Activated CD8-positive, alpha-beta memory T cell treated with anti-CD3 and anti-CD28 coated beads for 24 hours (primary cell): ENCODE measurements at regions not wholly inside any gene's neighbourhood (a gene's known extent, or its start where the extent isn't known, plus 50 kb on each side); places are given as distances from the start of the nearest gene placed in this dataset.

Source experiments
- DNase-seq: peaks from one replicate; pipeline ENCODE4 v3.0.0-alpha.2; 2020

DNA sequence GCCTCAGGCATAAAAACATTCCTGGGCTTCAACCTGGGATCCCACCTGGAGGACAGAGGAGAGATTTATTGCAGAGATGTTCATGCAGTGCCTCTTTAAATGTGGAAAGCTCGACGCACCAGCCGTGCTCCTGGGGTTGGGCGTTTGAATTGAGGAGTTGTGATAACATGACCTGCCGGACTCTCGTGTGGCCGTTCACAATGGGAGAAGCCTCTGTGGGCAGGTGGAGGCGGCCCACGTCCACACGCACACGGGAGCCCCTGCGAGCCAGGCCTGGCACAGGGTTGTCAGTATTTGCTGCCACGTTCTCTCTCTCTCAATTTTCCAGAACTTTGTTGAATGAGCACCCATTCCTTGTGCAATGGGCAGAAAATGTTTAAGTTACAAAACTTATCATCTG, 58.3 kb upstream of the PPARA start:
- DNase-seq: no peak

DNA sequence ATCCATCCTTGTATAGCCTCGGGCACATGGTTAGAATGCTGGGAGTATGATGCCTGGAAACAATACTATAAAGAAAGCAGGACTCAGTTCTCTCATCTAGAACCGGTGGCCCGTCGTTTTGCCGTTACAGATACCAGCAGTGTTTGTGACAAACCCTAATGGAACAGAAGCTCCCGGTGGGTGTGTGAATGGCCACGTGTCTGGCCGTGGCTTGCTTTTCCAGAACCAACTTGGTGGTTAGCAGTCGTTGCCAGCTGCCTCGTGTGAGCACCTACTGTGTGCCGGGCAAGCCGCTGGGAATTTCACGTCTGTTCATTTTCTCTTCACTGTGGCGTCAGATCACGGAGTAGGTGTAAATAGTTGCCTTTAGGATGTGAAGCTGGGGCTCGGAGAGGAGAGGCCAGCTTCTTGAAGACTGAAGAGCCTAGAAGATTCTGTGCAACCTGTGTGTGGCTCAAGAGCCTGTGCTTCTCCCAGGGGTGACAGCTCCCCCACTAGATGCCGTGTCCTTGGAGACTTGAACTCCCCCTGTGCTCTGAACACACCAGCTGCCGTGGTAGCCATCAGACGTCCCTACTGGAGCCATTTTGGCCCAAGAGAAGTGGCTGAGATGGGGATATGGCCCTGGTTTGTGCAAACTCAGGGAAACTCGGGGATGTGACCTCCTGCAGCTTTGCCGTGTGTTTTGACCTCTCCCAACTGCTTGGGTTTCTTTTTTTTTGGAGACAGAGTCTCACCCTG, 57.5 kb upstream of the PPARA start:
- no peak for DNase-seq

DNA sequence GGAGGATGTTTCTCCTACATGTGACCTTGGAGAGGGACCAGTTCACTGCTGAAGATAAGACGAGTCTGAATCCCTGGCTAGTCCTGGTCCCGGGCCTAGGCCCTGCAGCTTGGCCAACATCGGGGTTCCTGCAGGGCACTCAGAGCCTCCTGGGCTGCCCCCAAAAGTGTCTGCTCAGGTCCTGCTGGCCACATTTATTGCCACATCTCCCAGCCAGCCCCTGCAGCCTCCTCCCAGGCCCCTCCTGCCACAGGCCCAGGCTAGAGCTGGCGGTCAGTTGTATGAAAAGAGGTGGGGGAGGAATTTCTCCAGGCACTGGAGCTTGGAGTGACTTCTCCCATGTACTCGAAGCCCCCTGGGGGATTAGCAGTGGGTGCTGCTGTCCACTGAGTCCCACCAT, 56.5 kb upstream of the PPARA start:
- DNase-seq: no peak

DNA sequence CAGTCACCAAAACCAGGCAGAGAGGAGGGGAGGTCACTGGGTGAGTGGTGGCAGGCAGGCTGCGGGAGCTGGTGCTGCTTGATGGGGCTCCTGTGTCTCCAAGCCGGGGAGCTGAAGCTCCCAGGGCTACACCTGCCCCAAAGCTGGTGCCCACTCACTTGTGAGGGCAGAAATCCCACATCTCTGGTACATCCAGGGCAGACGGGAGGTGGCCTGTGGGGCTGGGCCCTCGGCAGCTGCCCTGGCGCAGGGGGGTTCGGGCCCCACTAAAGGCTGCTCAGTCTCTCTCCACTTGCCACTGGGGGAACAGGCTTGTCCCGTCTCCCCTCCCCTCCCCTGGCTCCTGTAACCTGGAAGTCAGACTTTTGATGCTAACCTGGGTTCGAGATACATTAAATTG, 55.6 kb upstream of the PPARA start:
- DNase-seq: no peak

DNA sequence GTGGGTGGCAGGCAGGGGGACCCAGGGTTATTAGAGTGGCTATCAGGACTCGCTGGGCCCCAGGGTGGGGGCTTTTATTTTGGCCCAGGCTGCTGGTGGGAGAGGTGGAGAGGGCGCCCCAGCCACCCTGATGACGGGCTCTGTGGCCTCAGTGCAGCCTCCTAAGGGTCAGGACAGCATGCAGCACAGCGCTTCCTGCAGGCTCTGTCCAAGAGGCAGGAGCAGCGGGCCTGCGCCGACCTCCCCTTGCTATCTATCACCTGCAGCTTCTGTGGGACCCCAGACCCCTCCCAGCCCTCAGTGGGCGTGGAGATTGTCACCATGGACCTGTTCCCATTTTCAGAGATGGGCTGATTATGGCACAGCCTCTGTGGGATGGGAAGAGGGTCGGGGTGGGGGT, 54.3 kb upstream of the PPARA start:
- DNase-seq: no peak

DNA sequence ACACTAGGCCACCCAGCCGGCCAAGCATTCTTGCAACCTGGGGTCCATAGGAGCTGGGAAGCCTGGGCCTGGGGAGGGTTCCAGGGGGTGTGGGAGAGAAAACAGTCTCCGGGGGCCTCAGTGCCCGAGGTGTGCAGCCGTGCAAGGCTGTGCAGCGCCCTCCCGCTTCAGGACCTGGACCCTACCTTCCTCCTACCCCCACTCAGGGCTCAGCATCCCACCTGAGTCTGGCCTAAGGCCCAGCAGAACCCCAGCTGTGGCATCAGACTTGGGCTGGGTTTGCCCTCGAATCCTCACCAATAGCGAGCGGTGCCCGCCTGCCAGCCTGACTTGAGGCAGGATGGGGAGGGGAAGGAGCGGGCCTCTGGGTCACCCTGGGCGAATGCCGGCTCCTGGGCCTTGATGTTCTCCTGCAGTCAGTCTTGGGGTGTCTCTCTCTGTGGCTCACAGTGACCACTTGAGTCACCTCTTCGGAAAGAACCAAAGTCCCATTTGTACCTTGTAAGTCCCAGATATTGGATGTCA, 53.6 kb upstream of the PPARA start:
- DNase-seq: no peak

DNA sequence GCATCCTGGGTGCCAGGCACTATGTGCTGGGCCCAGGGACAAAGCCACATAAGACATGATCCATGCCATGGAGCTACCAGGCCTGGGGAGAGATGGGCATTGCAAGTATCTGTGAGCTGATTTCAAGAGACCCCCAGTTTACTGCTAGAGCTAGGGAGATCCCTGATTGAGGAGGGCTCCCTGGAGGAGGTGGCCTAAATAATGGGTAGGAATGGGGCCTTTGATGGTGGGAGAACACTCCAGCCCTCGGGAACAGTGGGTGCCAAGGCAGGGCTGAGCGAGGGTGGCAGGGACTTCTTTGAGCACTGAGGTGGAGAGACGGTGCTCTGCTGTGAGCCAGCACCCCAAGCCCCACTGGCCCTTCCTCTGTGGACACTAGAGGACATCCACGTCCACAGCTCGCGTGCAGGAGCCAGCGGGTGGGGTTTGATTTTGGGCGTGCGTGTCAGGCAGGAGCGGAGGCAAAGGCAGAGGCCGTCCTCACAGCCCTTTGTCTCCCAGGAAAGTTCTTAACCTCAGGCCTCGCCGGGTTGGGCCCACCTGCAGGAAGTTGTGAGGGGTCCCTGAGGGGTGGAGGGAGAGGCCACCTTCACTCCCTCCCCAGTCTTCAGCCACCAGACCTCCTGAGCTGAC, 52.9 kb upstream of the PPARA start:
- DNase-seq: no peak

DNA sequence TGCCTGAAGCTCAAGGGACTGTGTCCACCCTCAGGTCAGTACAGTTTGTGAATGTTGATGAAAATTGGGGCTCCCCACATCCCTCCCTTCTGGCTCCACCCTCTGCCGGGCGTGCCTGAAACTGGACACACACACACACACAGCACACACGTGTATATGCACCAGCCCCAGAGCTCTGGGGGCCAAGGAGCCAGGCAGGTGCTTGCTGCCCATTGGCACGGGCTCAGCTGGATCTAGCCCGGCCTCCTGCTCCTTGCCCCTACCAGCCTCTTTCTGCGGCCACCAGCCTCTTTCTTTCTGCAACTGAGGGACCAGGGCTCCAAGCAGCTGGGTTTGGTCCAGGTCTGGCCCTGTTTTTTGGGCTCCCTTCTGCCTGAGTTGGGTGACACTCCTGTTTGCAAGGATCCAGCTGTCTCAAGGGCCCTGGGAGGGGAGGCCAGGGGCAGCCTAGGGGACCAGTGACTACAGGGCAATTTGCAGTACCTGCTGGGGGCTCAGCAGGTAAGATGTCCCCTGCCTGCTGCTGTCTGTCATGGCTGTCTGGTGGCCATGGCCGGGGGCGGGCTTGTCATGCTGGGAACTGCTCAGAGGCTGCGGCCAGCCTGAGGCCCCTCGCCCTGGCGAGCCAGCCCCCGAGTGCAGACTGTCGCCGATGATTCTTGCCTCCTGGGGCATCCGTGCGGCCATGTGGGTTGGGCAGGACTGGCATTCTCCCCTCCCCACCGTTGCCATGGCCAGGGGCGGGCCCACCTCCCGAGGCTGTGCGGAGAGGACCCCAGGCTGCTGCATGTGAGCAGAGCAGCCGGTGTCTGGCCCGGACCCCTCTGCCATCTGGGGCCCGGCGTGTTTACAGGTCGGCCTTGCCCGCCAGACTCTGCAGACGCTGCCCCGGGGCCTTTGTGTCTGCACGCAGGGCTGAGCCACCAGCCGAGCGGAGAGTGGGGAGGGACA, 51.5 kb upstream of the PPARA start:
- no peak for DNase-seq

DNA sequence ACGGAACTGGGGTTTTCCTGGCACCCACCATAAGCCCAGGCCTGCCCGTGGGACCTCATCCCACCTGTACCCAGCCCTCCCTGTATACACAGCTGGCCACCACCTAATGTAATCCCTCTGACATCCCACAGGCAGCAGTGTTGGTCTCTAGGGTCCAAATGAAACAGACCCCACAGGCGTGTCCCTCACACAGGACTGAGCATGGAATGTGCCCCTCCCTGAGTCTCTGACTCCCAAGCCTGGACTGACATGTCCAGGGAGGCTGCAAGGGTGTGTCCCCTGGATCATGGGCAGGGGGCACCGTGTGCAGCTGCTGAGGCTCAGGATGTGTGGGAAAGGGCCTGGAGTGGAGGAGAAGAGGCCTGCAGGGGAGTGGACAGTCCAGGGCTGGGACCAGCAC, 50.6 kb upstream of the PPARA start:
- DNase-seq: no peak

DNA sequence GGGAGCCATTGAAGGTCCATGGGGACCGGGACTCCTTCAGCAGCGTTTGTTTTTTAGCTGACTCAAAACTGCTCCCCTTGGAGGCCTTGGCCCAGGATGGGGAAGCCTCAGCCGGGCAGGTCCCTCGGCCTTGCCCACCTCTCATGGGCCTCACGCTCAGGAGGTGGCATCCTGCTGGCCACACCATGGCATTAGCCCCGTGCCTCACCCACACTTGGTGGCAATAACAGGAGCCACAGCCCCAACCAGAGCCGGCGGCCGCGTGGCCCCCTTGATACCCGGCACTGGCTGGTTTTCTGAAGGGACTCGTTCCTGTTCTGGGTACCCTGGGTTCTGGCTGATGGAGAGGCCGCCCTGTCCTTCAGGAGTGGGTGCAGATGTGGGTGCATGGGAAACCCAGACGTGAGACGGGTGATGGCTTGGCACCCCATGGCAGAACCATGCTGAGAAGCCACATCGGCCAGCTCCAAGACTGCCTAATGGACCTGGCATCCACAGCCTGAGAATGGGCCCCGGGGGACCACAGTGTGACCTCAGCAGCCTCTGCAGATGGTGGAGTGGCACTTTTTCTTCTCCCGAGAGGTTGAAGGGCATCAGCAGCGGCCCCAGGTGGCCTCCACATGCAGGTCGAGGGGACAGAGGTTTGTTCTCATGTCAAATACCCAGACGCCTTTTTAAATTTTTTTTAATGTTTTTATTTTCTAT, 49.8 kb upstream of the PPARA start:
- DNase-seq: no peak
